ENCODE measurements at regions not wholly inside any gene's neighbourhood (a gene's known extent, or its start where the extent isn't known, plus 50 kb on each side); places are given as distances from the start of the nearest gene placed in this dataset.

DNA sequence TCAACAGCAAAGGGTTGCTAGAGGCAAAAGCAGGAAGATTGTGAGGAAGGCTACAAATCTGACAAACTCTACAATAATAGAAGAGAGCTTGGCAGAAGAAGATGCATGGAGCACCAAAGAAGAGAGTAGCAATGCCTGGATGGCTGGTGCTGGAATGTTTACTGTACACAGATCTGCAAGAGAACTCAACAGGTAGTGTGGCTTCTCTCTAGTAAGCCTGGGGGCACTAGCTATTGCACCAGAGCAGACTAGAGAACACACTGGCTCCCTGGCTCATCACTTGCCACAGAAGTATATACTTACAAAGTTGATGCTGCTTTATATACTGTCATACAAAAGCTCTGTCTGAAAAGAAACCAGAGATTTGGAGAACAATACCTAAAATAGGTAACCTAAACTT is 475.0 kb upstream of the NCAM2 start:
- DNase-seq (ENCODE audit: low spot score): no peak

- no peak for DNase-seq (ENCODE audit: low spot score)
Measured at GRCh38 chr21:20527731-20528460, 470.3 kb upstream of the NCAM2 start.

- DNase-seq (ENCODE audit: low spot score): no peak
Measured at GRCh38 chr21:20537130-20537529, 461.1 kb upstream of the NCAM2 start.

- no peak for DNase-seq (ENCODE audit: low spot score)
Measured at GRCh38 chr21:20538039-20538658, 460.1 kb upstream of the NCAM2 start.

- no peak for DNase-seq (ENCODE audit: low spot score)
Measured at GRCh38 chr21:20545454-20545853, 452.8 kb upstream of the NCAM2 start.

DNA sequence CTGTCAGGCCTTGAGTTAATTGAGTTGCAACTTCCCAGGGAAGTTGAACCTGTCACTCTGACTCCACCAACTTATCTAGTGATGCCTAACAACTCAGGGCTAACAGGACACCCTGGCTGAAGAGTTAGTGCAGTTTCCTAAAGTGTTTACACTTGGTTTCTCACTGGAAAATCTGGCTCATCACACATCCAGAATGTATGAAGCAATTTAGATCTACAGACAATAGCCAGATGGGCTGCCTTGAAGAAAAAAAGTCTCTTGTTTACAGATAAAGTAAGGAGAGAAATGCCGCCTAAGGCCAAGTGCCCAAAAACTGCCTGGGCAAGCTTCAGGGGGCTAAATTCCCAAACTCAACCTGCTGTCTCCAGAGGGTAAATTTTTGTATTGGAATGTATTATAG is 446.3 kb upstream of the NCAM2 start:
- no peak for DNase-seq (ENCODE audit: low spot score)

DNA sequence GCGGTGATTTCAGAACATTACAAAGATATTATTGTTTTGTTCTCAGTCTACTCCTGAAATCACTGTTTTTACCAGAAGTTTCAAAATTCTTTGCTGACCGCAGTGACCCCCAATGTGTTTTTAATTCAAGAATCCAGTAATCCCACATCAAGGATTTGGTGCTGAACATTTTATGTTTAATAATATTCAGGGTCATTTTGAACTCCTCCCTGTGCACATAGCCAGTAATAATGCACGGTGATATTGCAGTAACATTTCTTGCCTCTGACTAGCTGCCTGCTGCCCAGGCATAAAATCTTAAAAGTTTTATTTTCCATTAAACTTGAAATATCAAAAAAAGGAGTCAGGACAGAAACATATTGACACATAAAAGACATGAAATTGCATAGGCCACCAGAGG is 443.4 kb upstream of the NCAM2 start:
- DNase-seq (ENCODE audit: low spot score): no peak

DNA sequence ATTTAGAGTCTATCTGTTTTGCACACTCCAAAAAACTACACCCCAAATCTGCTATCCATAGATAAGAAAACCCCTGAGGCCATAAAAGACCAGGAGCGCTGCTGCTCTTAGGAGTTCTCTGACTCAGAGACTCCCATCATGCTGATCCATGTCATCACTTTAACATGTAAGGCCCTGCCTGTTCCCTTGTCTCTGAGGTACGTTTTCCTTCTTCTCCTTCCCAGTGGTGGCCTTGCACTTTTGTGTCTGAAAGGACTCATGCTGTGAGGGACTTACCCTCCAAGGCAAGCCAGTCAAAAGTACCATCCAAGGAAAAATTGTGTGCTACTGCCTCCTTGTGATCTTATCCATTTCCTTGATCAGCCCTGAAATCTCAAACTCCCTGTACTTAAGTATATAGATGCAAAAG is 427.4 kb upstream of the NCAM2 start:
- DNase-seq (ENCODE audit: low spot score): no peak

- DNase-seq (ENCODE audit: low spot score): no peak
Measured at GRCh38 chr21:20572582-20572981, 425.6 kb upstream of the NCAM2 start.

DNA sequence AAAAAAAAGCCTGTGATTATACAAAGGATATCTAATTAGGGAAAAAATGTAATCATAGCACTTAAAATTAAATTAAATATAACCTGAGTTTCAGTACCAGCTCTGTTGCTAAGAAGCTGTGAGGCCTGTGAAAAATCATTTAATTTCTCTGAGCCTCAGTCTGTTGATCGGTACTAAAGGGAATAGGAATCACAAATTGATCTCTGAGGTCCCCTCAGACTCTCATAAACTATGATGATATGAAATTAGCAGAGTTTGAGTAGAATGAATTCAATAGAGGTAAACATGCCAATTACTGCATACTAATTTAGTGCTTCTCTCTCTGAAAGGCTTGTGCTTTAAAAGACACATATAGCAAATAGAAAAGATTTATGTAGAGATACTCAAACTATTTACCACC is 416.8 kb upstream of the NCAM2 start:
- no peak for DNase-seq (ENCODE audit: low spot score)

DNA sequence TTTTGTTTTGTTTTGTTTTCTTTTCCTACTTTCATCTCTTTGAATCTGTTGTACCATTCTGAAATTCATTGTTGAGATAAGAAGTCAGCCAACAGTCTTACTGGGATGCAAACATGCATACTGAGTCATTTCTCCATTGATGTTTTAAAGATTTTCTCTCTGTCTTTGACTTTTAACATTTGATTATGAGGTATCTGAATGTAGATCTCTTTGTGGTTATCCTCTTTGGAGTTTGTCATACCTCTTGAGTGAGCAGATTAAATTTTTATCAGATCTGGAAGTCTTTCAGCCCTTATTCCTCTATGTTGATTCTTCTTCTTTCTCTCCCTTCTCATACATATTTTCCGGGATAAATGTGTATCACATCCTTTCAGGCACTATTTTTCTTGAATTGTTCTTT is 406.9 kb upstream of the NCAM2 start:
- DNase-seq (ENCODE audit: low spot score): no peak

- DNase-seq (ENCODE audit: low spot score): no peak
Measured at GRCh38 chr21:20592463-20592862, 405.7 kb upstream of the NCAM2 start.

GRCh38 chr21:20603236-20603635 is 395.0 kb upstream of the NCAM2 start:
- no peak for DNase-seq (ENCODE audit: low spot score)

GRCh38 chr21:20611008-20611407 is 387.2 kb upstream of the NCAM2 start:
- DNase-seq (ENCODE audit: low spot score): no peak

- DNase-seq (ENCODE audit: low spot score): no peak
Measured at GRCh38 chr21:20613654-20614053, 384.6 kb upstream of the NCAM2 start.

DNA sequence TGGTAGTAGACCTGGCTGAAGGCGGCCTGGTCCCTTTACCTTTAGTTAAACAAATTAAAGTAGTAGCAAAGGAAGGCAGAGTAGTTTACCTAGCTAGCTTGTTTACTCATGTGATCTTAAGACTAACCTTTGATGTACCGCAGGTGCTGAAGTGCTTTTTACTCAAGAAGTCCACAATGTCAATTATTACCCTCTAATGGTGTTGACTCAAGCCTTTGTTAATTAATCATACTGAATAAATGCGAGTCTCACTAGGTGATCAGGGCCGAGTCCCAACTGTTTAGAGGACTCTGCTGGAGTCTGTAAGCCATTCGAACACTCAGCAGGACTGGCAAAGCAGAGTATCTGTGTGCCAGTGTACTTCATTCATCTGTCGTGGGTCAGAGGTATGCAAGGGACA is 381.1 kb upstream of the NCAM2 start:
- no peak for DNase-seq (ENCODE audit: low spot score)

- DNase-seq (ENCODE audit: low spot score): no peak
Measured at GRCh38 chr21:20618878-20619277, 379.3 kb upstream of the NCAM2 start.

- no peak for DNase-seq (ENCODE audit: low spot score)
Measured at GRCh38 chr21:20627594-20627993, 370.6 kb upstream of the NCAM2 start.

GRCh38 chr21:20631633-20632032 is 366.6 kb upstream of the NCAM2 start:
- no peak for DNase-seq (ENCODE audit: low spot score)

- DNase-seq (ENCODE audit: low spot score): no peak
Measured at GRCh38 chr21:20639026-20639425, 359.2 kb upstream of the NCAM2 start.

DNA sequence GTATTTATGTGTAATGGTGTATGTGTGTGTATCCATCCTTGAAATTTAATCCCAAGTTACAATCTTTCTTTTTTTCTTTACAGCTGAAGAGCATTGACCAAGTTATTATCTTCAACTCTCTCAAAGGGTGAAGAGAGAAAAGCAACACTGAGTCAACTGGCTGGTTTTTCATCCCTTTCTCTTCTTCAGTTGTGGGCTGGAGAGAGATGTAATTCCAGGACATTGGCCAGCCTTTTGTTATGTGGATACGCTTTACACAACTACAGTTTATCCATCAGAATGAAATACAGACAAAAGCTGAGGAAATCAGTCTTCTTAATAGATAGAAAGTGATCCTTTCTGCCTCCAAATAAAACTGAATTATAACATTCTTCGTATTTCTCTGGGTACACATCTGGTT is 357.0 kb upstream of the NCAM2 start:
- no peak for DNase-seq (ENCODE audit: low spot score)

- no peak for DNase-seq (ENCODE audit: low spot score)
Measured at GRCh38 chr21:20642681-20643080, 355.5 kb upstream of the NCAM2 start.

- no peak for DNase-seq (ENCODE audit: low spot score)
Measured at GRCh38 chr21:20644552-20644951, 353.7 kb upstream of the NCAM2 start.

- DNase-seq (ENCODE audit: low spot score): no peak
Measured at GRCh38 chr21:20645344-20645743, 352.9 kb upstream of the NCAM2 start.
